ENCODE measurements at regions not wholly inside any gene's neighbourhood (a gene's known extent, or its start where the extent isn't known, plus 50 kb on each side); places are given as distances from the start of the nearest gene placed in this dataset.
"Not testable (repeated sequence)": the region's sequence is repeated elsewhere in the genome, so short reads cannot be mapped to it uniquely, and the experiment has no call there.

- H3K4me1 Mint-ChIP-seq: peaks cover 0 to 3% (median under 1%) of the 10 kb centered on the region in 4 donors
- Histone ChIP-seq H3K9me3 (ENCODE audit: control insufficient read depth in 2 of 2, low read length in 2 of 2) (no peaks in the 10 kb centered on the region), H3K27me3 (ENCODE audit: control insufficient read depth, insufficient read depth, low read length) (no peaks in the 10 kb centered on the region), H3K27ac (ENCODE audit: insufficient read depth, low read length, poor library complexity, severe bottlenecking) (no peak overlapping the region), H3K36me3 (ENCODE audit: control insufficient read depth, insufficient read depth, low read length) (no peaks in the 10 kb centered on the region), H3K4me3 (ENCODE audit: low read depth, low read length) (no peak overlapping the region), H3K4me1 (ENCODE audit: control insufficient read depth, insufficient read depth, low read length, poor library complexity, severe bottlenecking) (no peaks in the 10 kb centered on the region)
- H3K27ac Mint-ChIP-seq: no peak overlapping the region
- DNase-seq: no peak
- peaks cover 5% of the 10 kb centered on the region for H3K27me3 Mint-ChIP-seq
- H3K36me3 Mint-ChIP-seq: no peaks in the 10 kb centered on the region
- H3K9me3 Mint-ChIP-seq: peaks cover 0 to 12% (median 0%) of the 10 kb centered on the region in 7 donors
- no peak for ATAC-seq (ENCODE audit: low read depth in 2 of 2)
- no peak overlapping the region for H3K4me3 Mint-ChIP-seq
These were observed 1117.6 kb upstream of the TMEM132C start for GRCh38 chr12:127149226-127149964.

- peaks cover 0 to 9% (median 0%) of the 10 kb centered on the region in 7 donors for H3K9me3 Mint-ChIP-seq
- no peak overlapping the region for H3K27ac Mint-ChIP-seq
- Histone ChIP-seq H3K27ac (ENCODE audit: insufficient read depth, low read length, poor library complexity, severe bottlenecking) (no peak overlapping the region), H3K4me3 (ENCODE audit: low read depth, low read length) (no peak overlapping the region), H3K36me3 (ENCODE audit: control insufficient read depth, insufficient read depth, low read length) (no peaks in the 10 kb centered on the region), H3K4me1 (ENCODE audit: control insufficient read depth, insufficient read depth, low read length, poor library complexity, severe bottlenecking) (no peaks in the 10 kb centered on the region), H3K9me3 (ENCODE audit: control insufficient read depth in 2 of 2, low read length in 2 of 2) (no peaks in the 10 kb centered on the region), H3K27me3 (ENCODE audit: control insufficient read depth, insufficient read depth, low read length) (no peaks in the 10 kb centered on the region)
- DNase-seq (no peak), ATAC-seq (ENCODE audit: low read depth in 2 of 2) (no peak)
- H3K27me3 Mint-ChIP-seq: peaks cover 5% of the 10 kb centered on the region
- peaks cover 0 to 3% (median 0%) of the 10 kb centered on the region in 4 donors for H3K4me1 Mint-ChIP-seq
- H3K4me3 Mint-ChIP-seq: no peak overlapping the region
- H3K36me3 Mint-ChIP-seq: no peaks in the 10 kb centered on the region
These were observed 1116.9 kb upstream of the TMEM132C start for GRCh38 chr12:127150028-127150427.

- H3K36me3 ChIP-seq (ENCODE audit: control insufficient read depth, insufficient read depth, low read length): no peaks in the 10 kb centered on the region
- DNase-seq: no peak
- no peak overlapping the region for H3K27ac ChIP-seq (ENCODE audit: insufficient read depth, low read length, poor library complexity, severe bottlenecking)
- no peaks in the 10 kb centered on the region for H3K36me3 Mint-ChIP-seq
- H3K4me1 ChIP-seq (ENCODE audit: control insufficient read depth, insufficient read depth, low read length, poor library complexity, severe bottlenecking): no peaks in the 10 kb centered on the region
- no peaks in the 10 kb centered on the region for H3K27me3 ChIP-seq (ENCODE audit: control insufficient read depth, insufficient read depth, low read length)
- H3K4me3 Mint-ChIP-seq: no peak overlapping the region
- H3K27me3 Mint-ChIP-seq: peaks cover 5% of the 10 kb centered on the region
- no peaks in the 10 kb centered on the region for H3K9me3 ChIP-seq (ENCODE audit: control insufficient read depth in 2 of 2, low read length in 2 of 2)
- no peak overlapping the region for H3K27ac Mint-ChIP-seq
- peaks cover 0 to 9% (median 0%) of the 10 kb centered on the region in 7 donors for H3K9me3 Mint-ChIP-seq
- ATAC-seq (ENCODE audit: low read depth in 2 of 2): no peak
- peaks cover 0 to 3% (median 0%) of the 10 kb centered on the region in 4 donors for H3K4me1 Mint-ChIP-seq
- H3K4me3 ChIP-seq (ENCODE audit: low read depth, low read length): no peak overlapping the region
These were observed 1116.5 kb upstream of the TMEM132C start for GRCh38 chr12:127150479-127150878.

- no peaks in the 10 kb centered on the region for H3K36me3 Mint-ChIP-seq
- no peak overlapping the region for H3K4me3 Mint-ChIP-seq
- H3K27ac Mint-ChIP-seq: no peak overlapping the region
- DNase-seq: no peak
- peaks cover 5% of the 10 kb centered on the region for H3K27me3 Mint-ChIP-seq
- Histone ChIP-seq H3K4me3 (ENCODE audit: low read depth, low read length) (no peak overlapping the region), H3K36me3 (ENCODE audit: control insufficient read depth, insufficient read depth, low read length) (no peaks in the 10 kb centered on the region), H3K27me3 (ENCODE audit: control insufficient read depth, insufficient read depth, low read length) (no peaks in the 10 kb centered on the region), H3K27ac (ENCODE audit: insufficient read depth, low read length, poor library complexity, severe bottlenecking) (no peak overlapping the region), H3K9me3 (ENCODE audit: control insufficient read depth in 2 of 2, low read length in 2 of 2) (no peaks in the 10 kb centered on the region), H3K4me1 (ENCODE audit: control insufficient read depth, insufficient read depth, low read length, poor library complexity, severe bottlenecking) (no peaks in the 10 kb centered on the region)
- H3K9me3 Mint-ChIP-seq: peaks cover 0 to 9% (median 0%) of the 10 kb centered on the region in 7 donors
- ATAC-seq (ENCODE audit: low read depth in 2 of 2): no peak
- H3K4me1 Mint-ChIP-seq: peaks cover 0 to 3% (median 0%) of the 10 kb centered on the region in 4 donors
These were observed 1116.0 kb upstream of the TMEM132C start for GRCh38 chr12:127150956-127151355.

GRCh38 chr12:127153996-127154395 lies 1113.0 kb upstream of the TMEM132C start:
- H3K36me3 Mint-ChIP-seq: no peaks in the 10 kb centered on the region
- H3K27ac Mint-ChIP-seq: no peak overlapping the region
- no peak overlapping the region for H3K4me3 Mint-ChIP-seq
- Histone ChIP-seq H3K9me3 (ENCODE audit: control insufficient read depth in 2 of 2, low read length in 2 of 2) (no peaks in the 10 kb centered on the region), H3K36me3 (ENCODE audit: control insufficient read depth, insufficient read depth, low read length) (no peaks in the 10 kb centered on the region), H3K27ac (ENCODE audit: insufficient read depth, low read length, poor library complexity, severe bottlenecking) (no peak overlapping the region), H3K4me1 (ENCODE audit: control insufficient read depth, insufficient read depth, low read length, poor library complexity, severe bottlenecking) (no peaks in the 10 kb centered on the region), H3K4me3 (ENCODE audit: low read depth, low read length) (no peak overlapping the region), H3K27me3 (ENCODE audit: control insufficient read depth, insufficient read depth, low read length) (no peaks in the 10 kb centered on the region)
- peaks cover 0 to 8% (median 0%) of the 10 kb centered on the region in 7 donors for H3K9me3 Mint-ChIP-seq
- peaks cover 5% of the 10 kb centered on the region for H3K27me3 Mint-ChIP-seq
- H3K4me1 Mint-ChIP-seq: no peaks in the 10 kb centered on the region
- no peak for ATAC-seq (ENCODE audit: low read depth in 2 of 2)
- no peak for DNase-seq

- not testable (repeated sequence) for H3K9me3 ChIP-seq (ENCODE audit: control insufficient read depth in 2 of 2, low read length in 2 of 2); ATAC-seq (ENCODE audit: low read depth in 2 of 2); H3K27ac ChIP-seq (ENCODE audit: insufficient read depth, low read length, poor library complexity, severe bottlenecking); H3K9me3 Mint-ChIP-seq; H3K4me3 Mint-ChIP-seq; H3K4me1 ChIP-seq (ENCODE audit: control insufficient read depth, insufficient read depth, low read length, poor library complexity, severe bottlenecking); DNase-seq; H3K4me3 ChIP-seq (ENCODE audit: low read depth, low read length); H3K27me3 ChIP-seq (ENCODE audit: control insufficient read depth, insufficient read depth, low read length); H3K4me1 Mint-ChIP-seq; H3K36me3 Mint-ChIP-seq; H3K27ac Mint-ChIP-seq; H3K27me3 Mint-ChIP-seq; H3K36me3 ChIP-seq (ENCODE audit: control insufficient read depth, insufficient read depth, low read length)
These were observed 1112.1 kb upstream of the TMEM132C start for GRCh38 chr12:127154830-127155229.

GRCh38 chr12:127155935-127156619 lies 1110.9 kb upstream of the TMEM132C start:
- H3K4me1 ChIP-seq (ENCODE audit: control insufficient read depth, insufficient read depth, low read length, poor library complexity, severe bottlenecking); H3K27ac Mint-ChIP-seq; H3K4me1 Mint-ChIP-seq; H3K36me3 ChIP-seq (ENCODE audit: control insufficient read depth, insufficient read depth, low read length); H3K36me3 Mint-ChIP-seq; H3K4me3 ChIP-seq (ENCODE audit: low read depth, low read length); H3K27ac ChIP-seq (ENCODE audit: insufficient read depth, low read length, poor library complexity, severe bottlenecking); H3K9me3 Mint-ChIP-seq; ATAC-seq (ENCODE audit: low read depth in 2 of 2); H3K9me3 ChIP-seq (ENCODE audit: control insufficient read depth in 2 of 2, low read length in 2 of 2); H3K27me3 Mint-ChIP-seq; H3K4me3 Mint-ChIP-seq; H3K27me3 ChIP-seq (ENCODE audit: control insufficient read depth, insufficient read depth, low read length); DNase-seq: not testable (repeated sequence)
